Ammon's horn (tissue), 1 donor: ENCODE measurements at regions not wholly inside any gene's neighbourhood (a gene's known extent, or its start where the extent isn't known, plus 50 kb on each side); places are given as distances from the start of the nearest gene placed in this dataset.
"Not testable (repeated sequence)": the region's sequence is repeated elsewhere in the genome, so short reads cannot be mapped to it uniquely, and the experiment has no call there.

Source experiments
- DNase-seq: peaks from one replicate; pipeline ENCODE4 v3.0.0-alpha.2; 2016; ENCODE audit warnings: low spot score

DNA sequence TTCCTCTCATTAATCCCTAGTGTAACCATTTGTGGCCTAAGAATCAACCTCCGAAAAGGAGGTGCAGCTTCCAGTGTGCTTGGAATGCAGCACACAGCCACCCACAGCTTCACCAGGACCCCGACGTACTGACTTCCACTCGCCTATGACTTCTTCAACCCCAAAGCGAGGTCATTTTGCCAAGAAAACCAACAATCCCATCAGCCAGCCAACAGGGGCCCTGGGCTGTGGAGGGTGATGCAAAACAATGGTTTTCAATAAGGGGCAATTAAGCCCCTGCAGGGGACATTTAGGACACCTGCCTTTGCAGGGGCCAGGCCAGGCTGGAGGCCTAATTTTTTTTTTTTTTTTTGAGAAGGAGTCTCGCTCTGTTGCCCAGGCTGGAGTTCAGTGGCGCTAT, 158.1 kb upstream of the SKOR2 start:
- no peak for DNase-seq

DNA sequence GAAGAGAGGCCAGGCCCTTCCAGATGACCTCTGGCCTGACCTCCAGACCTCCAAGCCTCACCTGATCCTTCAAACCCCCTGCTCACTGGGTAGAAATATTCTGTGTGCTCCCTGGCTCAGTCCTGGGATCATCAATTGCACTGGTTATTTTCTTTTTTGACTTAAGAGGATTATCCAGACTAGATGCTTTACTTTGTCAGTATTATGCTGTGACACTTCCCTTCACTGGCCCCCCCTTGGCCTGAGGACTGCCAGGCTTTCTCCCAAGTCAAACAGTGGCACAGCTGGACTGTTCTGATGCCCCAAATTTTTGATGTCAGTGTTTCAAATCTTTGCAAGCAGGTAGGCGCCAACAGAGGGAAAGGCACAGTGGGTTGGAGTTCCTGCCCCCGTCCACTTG, 156.3 kb upstream of the SKOR2 start:
- no peak for DNase-seq

DNA sequence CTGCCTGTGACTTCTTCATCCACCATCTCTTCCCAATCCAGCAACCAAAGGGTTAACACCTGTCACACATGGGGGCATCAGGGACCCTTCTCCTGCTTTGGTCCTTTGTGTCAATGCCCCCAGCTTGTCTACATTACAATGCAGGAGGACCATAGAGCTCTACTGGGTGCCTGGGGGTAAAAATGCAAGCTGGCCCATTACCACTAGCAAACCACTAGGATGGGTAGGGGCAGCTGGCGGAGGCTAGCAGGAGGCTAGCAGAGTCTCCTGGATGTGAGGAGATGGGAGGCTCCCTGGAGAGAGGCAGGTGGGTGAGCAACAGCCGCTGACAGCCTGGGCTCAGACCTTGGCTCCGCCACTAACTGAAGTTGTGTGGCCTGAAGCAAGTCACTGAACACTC, 153.4 kb upstream of the SKOR2 start:
- DNase-seq: no peak

DNA sequence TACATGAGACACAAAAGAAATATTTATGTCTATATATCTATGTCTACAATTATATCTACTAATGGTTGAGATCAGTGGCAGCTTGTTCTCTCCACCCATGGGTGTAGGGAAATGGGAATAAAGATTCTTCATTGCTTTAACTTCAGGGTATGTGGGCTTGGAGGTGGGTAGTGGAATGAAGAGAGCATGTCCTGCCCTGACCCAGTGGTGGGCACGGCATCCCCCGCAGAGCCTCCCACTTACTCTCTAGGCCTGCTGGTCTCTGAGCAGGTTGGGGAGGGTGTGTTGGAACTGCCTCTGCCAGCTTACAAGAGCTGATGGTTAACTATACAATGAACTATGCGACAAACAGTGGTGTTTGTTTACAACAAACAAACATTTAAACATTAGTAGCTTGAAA, 152.5 kb upstream of the SKOR2 start:
- DNase-seq: no peak

DNA sequence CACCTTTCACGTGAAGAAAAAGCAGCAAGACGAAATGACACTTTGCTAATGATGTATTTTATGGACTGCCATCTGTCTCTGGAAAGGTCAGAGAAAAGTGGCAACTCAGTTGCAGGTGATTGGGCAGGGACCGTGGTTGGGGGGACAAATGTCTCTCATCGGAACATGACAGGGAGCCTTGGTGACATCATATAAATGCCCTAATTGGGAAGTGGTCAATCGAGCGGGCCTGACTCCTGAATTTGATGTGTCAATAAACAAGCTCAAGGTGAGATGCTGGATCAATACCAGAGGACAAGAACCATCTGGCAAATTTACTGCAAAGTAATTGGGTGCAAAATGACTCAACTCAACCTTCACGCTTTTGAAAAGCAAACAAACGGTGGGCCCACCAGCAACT, 151.9 kb upstream of the SKOR2 start:
- no peak for DNase-seq

DNA sequence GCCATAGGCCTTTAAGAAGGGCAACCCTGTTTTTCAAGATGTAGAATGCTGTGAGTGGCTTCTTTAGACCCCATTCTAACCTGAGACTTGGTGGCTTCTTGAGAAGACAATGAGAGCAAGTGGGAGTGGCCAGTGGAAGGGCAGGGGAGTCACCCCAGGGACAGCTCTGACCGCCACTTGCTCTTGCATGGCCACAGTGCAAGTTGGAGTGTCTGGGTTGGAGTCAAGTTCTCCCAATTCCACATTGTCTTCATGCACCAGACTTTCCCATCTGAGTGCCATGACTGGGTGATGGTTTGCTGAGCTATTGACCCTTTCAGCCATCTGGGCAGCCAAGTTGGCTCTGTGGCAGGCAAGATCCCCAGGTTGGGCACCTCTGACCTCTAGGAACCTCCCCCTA, 148.0 kb upstream of the SKOR2 start:
- DNase-seq: no peak

DNA sequence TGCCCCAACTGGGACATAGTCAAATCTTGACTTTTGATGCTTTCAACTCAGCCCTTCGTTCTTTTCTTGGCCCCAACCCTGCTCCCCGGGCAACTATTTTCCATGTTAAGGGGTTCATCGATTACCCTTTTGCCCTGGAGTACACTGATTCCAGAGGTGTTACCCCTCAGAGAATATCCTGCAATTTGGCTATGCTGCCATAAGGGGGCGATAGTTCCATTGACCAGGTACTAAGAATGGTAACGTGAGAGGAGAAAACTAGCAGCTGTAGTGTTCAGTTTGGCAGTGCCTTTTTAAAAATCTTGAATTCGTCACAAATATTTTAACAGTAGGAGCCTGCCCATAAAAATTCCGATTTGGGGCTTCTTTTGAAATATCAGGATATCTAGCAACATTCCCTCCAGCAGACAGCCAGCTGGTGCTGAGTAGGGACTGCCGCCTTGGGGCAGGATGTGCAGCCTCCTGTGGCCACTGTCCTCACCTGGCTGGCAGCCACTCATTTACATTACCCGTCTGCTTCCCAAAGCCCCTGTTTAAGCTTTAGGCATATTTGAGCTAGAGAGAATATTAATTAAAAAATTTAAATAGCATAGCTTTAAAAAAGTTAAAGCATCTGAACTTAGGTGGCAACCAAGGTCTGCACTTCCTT, 146.3 kb upstream of the SKOR2 start:
- DNase-seq: no peak

DNA sequence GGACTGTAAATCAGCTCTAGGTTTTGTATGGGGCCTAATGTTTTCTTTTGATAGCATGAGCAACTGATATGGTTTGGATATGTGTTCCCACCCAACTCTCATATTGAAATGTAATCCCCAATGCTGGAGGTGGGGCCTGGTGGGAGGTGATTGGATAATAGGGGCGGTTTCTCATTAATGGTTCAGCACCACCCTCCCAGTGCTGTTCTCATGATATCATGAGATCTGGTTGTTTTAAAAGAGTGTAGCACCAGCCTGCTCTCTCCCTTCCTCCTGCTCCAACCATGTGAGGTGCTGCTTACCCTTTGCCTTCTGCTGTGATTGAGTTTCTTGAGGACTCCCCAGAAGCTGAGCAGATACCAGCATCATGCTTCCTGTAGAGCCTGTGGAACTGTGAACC, 140.2 kb upstream of the SKOR2 start:
- DNase-seq: no peak

DNA sequence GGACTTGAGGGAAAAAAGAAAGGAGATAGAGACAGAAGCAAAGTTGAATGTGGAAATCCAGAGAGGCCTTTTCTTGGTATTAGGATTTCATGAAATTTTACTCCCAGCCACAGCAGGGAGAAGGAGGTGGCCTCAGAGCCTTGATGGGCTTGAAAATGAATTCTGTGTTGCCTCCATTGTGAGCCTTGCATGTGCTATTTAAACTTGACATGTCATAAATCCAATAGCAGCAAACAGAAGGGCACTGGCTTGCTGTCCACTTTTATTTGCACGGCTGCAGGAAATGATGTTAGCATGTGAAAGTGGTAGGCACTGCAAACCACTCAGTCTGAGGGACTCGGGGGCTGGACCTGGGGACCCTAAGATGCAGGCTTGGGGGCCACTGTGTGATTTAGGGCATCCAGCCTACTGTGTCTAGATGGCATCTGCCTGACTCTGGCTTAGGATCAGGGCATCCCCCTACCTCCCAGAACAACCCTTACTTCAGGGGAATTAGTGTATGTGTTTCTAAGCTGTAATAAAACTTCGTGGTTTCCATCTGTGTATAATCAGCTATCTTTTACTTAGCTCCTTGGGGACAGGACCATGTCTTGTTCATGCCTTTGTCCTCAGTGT, 139.1 kb upstream of the SKOR2 start:
- no peak for DNase-seq

DNA sequence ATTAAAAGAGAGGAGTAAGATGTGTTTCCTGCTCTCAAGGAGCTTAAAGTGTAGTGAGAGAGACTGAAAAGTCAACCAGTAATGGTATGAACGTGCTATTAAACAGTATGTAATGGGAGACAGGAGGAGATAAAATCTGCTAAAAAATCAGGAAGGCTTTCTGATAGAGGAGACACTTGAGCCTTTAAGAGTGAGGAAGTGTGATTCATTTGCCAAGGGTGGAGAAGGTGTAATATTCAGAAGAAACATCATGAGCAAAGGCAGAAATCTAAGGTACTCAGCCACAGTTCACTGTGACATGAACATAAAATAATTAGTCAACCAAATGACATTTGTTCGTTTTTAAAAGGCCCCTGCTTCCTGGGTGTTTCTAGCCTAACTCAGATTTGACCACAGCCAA, 137.8 kb upstream of the SKOR2 start:
- DNase-seq: no peak

DNA sequence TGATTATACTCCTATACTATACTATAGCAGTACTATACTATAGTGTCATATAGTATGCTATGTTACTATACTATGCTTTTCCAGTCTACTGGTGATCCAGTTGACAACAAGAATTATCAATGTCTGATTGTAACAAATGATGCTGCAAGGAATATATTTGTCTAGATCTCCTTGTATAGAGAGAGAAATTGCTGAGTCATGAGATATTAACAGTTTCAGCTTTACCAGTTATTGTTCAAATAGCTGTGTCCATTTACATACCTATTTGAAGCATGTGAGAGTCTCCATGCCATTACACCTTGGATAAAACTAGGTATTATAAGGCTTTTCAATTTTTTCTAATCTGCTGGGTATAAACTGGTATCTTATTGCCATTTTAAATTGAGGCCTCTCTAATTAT, 136.4 kb upstream of the SKOR2 start:
- DNase-seq: no peak

DNA sequence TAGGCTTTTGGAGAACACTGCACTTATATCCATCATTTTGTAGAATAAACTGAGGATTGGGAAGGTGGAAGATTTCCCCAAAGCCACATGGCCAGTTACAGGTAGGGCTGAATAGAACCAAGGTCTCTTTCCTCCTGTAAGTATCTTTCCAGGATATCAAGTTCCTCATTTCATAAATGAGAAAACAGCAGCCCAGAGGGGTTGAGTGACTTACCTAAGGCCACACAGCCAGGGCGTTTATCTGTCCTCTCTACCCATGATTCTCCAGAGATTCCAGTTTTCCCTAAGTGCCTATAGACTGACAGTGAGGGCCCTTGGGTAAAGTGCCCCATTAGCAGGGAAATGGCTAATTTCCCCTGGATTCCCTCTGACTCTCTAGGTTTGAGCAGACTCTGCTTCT, 132.3 kb upstream of the SKOR2 start:
- DNase-seq: no peak

DNA sequence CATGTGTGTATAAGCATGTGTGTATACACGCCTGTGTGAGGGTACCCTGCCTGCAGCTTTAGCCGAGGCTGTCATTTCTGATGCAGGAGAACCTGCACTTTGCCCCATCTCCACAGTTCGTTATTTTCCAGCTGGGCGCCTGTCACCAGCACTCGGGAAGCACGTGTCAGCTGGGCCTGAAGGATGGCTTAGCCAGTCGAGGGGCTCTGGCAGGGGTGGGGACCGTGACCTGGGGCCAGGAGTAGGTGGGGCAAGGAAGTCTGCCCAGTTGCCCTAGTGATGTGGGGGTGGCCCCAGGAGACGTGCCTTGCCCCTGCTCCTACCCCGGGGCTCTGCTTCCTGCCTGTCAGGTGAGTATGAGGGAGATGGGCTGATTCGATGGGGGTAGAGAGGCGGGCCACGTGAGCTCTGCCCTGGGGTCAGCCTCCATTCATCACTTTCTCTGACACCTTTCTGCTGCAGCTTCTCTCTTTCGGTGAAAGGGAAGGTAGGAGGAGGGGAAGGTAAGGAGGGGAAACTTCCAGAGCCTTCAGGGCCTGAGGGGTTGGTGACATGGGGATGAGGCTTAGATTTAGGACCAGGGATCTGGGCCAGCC, 130.6 kb upstream of the SKOR2 start:
- DNase-seq: no peak

DNA sequence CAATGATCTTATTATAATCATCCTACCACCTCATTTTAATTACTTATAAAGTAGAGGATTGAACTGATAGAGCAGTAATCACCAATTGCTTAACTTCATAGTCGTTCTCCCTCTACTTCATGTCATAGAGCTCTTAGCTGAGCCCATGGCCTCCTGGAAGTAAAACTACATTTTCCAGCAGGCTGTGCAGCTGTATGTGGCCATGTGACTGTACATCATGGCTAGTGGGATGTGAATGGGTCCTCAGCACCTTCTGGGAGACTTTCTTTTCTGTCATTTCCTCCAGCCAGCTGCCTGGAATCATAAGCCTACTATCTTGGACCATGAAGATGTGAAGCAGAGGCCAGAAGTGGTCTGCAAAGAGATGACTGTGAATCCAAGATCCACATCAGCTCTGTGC, 128.7 kb upstream of the SKOR2 start:
- no peak for DNase-seq

DNA sequence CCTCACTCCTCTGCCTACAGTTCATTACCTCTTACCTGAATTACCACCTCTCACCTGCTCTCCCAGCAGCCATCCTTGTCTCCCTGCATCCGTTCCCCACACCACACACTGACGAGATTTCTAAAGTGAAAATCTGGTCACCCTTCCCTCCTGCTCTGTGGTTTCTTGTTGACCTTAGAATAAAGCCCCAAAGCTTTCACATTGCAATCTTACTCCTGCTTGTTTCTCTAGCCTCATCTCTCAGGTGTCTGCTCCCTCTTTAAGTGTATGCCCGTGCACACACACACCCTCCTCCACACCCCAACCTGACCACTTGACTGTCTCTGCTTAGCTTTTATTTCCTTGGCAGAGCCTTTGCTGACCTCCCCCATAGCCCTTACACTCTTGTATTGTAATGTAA, 122.0 kb upstream of the SKOR2 start:
- DNase-seq: no peak

DNA sequence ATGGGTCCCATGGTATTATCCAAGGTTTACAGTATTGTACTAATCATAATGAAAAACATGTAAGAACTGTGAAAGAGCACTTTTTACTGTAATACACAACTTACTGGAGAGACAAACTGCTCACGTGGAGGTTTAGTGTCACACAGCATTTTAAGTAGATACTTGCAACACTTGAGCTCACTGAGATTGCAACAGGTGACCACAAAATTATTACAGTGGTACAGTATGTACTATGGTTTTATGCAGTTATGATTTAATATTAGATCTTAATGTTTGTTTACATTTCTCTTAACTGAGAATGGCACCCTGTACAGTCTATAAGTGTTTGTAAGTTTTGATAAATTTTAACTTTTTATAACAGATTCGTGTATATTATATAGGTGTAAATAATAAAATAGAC, 118.6 kb upstream of the SKOR2 start:
- no peak for DNase-seq

DNA sequence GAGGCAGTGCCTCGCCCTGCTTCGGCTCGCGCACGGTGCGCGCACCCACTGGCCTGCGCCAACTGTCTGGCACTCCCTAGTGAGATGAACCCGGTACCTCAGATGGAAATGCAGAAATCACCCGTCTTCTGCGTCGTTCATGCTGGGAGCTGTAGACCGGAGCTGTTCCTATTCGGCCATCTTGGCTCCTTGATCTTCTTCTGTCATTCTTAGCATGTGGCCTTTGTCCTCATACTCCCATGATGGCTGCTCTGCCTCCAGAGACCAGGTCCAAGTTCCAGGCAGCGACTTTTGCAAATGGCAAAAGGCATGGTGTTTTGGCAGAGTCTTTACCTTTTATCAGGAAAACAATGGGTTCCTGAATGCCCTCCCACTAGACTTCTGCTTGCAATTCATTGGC, 102.6 kb upstream of the SKOR2 start:
- DNase-seq: not testable (repeated sequence)

DNA sequence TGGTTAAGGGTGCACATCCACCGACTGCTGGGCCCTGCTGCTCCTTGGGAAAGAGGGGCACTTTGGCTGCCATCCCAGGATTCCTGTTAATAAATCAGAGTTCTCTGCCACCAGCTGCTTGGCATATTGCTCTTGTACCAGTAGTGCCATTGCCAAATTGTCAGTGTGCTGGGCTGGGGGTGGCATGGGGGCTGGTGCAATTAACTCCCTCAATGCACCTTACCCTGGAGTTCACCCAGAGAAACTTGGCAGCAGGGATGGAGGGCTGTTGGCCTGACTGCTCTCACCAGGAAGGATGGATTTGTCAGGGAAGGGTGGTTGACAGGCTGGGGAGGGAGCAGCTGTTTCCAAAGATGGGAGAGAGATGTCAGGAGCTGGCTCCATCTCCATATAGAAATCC, 94.6 kb upstream of the SKOR2 start:
- no peak for DNase-seq

DNA sequence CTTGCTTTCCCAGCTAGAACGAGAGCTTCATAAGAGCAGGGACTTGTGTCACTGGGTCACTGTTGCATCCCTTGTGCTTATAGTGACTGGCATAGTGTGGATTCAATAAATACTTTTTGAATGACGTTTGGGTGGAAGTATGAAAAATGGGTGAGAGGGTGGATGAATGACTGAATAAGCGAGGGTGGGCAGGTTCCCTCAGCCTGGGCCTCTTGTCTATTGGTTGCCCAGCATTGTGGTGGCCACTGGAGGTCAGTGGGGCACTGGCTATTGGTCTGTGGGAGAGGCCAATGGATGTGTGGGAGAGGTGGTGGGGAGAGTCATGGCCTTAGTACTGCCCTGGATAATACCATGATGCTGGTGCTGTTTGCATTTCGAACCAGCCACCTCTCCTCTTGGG, 93.8 kb upstream of the SKOR2 start:
- no peak for DNase-seq

DNA sequence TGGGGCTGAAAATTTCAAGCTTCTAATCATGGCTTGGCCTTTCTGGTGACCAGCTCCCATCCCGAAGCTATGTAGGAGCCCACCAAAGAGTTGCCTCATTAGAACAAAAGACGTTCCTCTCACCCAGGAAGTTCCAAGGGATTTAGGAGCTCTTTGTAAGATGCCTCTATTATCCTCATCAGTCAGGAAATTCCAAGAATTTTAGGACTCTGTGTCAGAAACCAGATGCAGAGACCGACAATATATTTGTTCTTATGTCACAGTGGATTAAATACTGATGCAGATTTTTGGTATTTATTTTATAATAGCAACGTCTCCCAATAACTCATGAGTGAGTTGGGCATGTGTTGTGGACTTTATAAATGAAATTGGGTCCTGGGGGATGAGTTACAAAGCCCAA, 91.8 kb upstream of the SKOR2 start:
- no peak for DNase-seq

DNA sequence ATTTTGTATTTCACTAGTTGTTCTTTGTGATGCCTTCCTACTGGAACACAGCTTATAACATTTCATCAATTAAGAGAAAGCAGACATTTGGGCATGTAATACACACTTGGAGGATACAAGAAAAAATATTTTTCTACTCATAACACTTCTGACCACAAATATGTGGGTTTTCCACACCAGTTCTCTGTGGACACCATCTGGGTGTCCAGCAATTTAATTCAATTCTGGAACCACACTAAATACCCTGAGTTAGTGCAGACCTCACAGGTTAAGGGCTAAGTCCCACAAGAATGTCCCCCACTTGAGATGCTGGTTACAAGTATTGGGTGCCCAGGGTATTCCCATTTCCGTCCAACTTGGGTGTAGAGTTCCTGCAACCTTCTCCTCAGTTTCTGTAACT, 91.1 kb upstream of the SKOR2 start:
- DNase-seq: no peak

DNA sequence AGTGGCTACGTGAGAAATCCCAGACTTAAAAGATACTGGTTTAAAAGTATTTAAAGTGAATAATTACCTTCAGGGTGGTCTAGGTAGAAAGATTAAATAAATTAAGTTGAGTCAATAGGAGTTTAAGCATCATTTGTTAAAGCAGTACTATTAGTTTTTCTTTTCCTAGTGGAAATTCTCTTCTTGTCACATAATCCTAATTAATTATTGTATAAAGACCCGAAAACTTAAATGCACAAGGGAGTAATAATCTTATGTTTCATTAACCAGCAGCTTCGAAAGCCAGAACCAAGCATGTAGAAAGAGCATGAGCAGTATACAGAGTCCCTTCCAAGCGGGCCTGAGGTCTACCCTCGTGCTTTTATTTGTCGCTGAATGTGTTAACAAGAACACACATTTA, 90.2 kb upstream of the SKOR2 start:
- DNase-seq: no peak

DNA sequence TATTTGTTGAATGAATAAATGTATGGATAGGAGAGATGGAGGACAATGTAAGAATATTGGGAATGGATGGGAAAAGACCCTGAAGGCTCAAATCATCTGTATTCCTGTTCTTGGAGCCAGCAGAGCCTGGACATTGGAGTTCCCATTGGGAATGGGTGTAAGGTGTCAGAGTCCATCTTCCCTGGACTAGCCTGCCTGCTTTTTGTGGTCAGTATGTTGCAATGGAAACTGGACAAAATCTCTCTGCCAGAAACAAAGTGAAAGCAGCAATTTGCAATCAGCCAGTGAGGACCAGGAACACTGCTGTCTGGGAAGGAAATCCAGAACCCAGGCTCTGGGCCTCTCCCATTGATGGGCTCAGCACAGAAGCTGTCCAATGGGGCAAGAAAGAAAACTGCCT, 83.5 kb upstream of the SKOR2 start:
- DNase-seq: no peak
